ENCODE measurements at regions not wholly inside any gene's neighbourhood (a gene's known extent, or its start where the extent isn't known, plus 50 kb on each side); places are given as distances from the start of the nearest gene placed in this dataset.
"Not testable (repeated sequence)": the region's sequence is repeated elsewhere in the genome, so short reads cannot be mapped to it uniquely, and the experiment has no call there.

DNA sequence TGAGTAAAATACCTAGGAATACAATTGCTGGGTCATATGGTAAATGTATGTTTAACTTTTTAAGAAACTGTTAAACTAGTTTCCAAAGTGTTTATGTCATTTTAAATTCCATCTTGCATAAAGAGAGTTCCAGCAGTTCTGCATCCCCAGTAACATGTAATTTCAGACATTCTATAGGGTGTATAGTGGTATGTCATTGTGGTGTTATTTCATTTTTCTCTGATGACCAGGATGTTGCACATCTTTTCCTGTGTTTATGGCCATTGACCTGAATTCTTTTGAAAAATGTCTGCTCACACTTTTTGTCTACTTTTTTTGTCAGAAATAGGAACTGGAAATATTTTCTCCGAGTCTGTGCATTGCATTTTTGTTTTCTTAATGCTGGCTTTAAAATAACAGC, 128.9 kb downstream of the TMEM200A start:
- no peak for DNase-seq

DNA sequence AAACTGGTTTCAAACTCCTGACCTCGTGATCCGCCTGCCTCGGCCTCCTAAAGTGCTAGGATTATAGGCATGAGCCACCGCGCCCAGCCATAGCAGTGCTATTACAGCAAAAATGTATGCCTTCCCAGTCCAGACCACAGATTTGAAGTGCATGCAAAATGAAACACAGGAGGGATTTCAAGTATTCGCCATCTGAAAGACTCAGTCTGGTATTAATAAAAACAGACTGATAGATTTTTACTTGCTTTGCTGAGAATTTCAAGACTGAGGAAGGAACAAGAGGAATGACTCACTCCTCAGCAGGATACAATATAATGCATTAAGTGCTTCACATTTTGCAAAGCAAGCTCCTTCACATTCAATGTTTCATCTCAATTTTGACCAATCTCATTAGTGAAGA, 134.9 kb downstream of the TMEM200A start:
- DNase-seq, result no peak

DNA sequence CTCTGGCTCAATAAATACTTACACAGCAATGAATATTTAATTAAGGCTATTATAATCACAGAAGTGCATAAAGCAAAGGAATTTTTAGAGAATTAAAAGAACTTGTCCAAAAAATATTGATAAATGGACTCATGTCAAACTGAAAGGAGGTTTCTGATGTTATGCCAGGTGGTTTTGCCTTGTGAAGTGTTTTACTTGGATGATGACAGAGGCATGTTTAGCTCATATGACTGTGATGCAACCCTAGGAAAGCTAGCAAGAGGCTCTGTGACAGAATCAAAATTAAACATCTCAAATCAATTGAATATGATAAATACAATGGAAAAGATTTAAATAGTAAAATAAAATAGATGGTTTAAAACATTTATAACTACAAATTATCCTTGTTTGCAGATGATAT, 137.3 kb downstream of the TMEM200A start:
- DNase-seq, result no peak

DNA sequence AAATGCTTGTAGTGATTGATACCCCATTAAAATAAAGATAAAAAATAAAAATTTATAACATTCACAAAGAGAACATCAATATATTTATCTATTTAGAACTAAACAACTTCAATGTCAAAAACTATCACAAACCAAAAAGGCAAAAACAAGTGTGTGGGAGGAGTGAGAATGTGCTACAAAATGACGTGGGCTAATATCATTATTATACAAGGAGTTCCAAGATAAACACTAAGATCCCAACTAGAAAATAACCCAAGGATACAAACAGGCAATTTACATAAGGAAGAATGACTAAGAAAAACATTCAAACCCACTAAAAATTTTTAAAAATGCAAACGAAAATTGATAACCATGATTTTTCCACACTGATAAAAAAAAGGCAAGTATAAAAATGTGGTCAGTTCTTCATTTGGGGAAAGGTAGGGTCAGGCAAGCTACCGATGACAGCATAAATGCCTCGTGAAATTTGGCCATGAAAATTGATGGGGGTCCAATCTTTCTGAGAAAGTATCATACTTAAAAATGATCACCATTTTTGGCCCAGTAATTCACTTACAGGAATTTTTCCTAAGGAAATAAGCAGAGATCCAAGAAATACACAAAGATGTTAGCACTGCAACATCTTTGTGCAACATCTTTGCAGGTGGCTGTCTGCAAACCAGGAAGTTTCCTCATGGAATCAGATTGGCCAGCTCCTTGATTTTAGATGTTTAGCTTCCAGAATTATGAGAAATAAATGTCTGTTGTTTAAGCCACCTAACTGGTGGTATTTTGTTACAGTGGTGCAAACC, 140.2 kb downstream of the TMEM200A start:
- no peak for DNase-seq

DNA sequence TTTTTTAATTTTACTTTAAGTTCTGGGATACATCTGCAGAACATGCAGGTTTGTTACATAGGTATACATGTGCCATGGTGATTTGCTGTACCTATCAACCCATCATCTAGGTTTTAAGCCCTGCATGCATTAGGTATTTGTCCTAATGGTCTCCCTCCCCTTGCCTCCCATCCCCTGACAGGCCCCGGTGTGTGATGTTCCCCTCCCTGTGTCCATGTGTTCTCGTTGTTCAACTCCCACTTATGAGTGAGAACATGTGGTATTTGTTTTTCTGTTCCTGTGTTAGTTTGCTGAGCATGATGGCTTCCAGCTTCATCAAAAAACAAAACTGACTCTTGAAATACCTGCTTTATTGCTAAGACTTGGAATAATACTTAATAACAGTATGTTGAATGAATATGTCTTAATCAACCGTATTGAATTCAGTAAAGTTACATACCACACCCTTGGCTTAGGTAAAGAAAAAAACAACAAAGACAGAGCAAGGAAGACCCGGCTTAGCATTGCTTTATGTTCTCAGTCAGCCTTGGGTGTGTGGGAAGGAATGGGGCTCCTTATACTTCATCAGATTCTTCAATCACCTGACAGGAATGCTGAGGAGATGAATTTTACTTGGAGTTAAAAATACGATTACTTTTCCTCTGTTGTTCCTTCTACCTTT, 141.3 kb downstream of the TMEM200A start:
- DNase-seq, result not testable (repeated sequence)

DNA sequence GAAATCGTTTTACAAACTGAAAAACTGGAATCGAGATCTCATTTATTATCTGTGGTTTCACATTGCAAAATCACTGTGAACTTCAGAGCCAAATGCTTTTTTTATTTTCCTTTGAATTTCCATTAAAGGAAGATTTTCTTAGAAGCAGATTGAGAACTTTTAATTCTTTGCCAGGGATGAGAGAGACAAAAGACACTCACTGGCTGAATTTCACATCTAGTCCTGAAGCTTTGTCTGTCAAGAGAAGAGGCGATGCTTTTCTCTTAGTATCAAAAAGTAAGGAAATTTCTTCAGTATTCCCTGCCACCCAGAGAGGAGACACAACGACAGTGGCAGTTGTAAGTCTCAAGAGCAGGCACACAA, 141.8 kb downstream of the TMEM200A start:
- DNase-seq, result no peak

DNA sequence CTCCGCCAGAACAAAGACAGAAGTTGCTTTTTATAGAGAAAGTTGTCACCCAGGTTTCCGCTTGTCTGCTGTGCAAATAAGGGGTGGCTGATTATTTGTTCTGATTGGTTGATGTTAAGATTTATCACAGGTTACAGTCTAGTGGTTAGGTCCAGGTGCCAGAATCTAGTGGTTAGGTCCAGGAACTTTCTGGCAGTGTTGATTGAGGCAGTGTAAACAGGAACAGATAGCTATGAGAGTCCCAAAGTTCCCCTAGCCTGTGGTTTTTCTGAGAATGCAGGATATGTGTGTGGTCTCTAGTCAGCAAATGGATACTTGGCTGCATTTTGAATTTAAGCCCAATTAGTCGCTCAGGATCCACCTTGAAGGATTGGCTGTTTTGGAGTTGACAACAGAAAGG, 148.0 kb downstream of the TMEM200A start:
- peak; percentile 81 to 92 for DNase-seq

DNA sequence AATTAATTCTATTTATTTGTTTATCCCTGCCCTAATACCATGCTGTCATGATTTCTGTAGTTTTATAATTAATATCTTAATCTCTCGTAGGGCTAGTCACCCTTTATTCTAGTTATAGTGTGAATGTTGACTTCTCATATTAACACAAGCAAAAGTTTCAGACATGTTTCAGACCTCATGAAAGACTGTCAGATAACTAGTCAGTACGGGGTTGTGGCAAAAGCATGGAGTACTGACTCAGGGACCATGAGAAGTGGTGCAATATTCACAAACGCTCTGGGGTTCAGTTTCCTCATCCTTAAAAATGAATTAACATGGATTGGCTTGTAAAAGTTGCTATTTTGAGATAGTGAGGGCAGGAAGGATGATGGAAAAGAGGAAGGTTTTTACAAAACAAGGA, 148.9 kb downstream of the TMEM200A start:
- DNase-seq, result no peak

DNA sequence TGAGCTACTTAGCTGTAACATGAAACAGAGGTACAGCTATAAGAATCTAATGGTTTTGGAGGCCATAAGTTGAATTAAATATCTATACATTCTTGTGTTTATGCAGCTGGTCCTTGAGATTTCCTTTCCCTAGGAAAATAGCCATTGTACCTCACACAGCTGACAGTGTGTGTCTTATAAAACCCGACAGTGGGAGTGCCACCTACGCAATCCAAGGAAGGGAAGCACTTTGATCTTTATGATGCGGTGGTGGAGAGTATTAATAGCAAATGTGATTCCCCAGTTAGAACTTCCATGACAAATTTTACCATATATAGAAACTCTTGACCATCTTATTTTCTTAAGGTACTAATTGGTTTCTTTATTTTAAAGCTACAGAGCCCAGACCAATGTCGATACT, 149.5 kb downstream of the TMEM200A start:
- no peak for DNase-seq

DNA sequence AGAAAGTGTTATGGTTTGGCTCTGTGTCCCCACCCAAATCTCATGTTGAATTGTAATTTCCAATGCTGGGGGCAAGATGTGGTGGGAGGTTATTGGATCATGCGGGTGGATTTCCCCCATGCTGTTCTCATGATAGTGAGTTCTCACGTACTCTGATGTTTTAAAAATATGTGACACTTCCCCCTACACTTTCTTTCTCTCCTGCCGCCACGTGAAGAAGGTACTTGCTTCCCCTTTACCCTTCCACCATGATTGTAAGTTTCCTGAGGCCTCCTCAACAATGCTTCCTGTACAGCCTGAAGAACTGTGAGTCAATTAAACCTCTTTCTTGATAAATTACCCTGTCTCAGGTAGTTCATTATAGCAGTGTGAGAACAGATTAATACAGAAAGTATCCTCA, 150.8 kb downstream of the TMEM200A start:
- no peak for DNase-seq

DNA sequence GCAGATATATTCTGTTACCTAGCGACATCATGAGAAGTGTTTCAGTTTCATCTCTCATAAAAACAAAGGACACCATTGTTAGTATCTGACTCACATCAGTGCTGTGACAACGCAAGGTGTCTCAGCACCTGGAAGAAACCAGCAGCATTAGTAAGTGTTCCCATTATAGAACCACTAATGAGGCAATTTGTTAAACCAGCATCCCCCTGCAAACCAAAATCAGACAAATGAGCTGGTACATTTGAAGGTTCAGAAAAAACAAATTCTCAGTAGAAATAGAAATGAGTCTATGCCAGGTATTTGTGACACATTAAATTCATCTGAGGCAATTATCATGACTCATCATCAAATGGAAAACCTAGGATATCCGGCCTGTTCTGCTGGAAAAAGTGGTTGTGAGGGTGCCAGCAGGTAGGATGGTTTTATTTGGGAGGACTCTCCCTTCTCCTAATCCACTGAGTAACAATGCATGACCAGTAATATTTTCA, 151.7 kb downstream of the TMEM200A start:
- DNase-seq, result peak in 1 of 2 donors; percentile 34

DNA sequence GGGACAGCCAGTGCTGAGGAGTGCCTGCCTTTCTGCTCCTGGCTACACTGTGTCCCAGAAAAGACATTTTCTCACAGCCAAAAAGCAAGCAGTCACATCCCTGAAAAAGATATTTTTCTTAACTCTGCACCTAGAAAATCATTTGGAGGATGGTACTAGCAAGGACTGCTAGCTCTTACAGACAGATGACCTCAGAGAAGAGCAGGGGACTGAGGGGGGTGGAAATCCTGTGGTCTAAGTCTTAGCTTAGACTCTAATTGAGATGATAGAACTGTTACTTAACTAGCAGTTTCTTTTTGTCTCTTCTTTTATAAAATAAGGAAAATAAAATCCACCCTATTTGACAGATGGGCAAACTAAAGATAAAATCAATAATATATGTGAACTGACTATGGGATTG, 152.8 kb downstream of the TMEM200A start:
- no peak for DNase-seq

DNA sequence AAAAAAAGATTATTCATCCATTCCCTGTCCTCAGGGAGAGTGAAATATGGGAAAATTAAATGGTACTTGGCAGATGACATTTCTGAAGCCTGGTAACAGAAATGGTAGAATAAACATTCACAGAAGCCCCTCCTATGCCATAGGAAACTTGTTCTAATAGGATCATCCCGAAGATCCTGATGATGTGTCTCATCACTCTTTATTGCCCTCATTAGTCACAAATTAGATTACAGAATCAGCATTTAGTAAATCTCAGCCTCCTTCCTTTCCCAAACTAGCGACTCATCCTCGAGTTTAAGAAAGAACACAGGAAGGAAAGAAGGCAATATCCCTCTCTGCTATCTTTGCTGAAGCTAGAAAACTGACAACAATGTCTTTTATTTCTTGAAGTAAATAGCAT, 154.4 kb downstream of the TMEM200A start:
- DNase-seq, result no peak

DNA sequence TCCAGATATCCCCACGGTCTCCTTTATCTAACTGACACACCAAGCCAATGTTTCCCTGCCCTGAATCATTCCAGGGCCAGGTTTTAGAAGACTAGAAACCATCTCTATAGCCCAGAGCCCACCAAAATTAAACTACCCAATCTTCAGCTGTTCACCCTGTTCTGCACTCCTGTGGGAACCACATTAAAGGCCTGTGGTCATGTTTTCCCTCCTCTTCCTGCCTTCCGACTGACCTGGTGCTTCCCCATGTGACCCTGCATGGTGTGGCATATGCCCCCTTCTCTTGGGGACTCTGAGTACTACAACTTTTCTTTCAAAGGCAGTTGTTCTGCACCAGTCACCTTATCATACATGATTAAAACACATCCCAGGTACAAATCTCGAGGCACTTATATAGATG, 155.0 kb downstream of the TMEM200A start:
- DNase-seq, result no peak

DNA sequence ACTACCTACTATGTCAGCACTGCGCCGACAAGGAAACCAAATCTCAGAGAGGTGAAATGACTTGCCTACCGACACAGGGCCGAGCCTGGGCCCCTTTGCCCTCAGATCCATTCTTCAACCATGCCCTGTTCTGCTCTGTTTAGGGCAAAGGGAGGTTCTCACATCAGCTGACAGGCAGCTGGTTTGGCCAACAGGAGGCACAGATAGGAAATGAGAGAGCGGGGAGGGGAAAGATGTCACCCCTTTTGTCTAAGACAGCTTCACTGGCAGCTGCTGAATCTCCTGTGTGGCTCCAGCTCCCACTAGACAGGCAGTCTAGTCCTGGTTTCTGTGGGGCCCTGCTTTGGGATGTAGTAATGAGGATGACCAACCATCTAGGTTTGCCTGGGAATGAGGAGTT, 158.7 kb downstream of the TMEM200A start:
- DNase-seq, result no peak

DNA sequence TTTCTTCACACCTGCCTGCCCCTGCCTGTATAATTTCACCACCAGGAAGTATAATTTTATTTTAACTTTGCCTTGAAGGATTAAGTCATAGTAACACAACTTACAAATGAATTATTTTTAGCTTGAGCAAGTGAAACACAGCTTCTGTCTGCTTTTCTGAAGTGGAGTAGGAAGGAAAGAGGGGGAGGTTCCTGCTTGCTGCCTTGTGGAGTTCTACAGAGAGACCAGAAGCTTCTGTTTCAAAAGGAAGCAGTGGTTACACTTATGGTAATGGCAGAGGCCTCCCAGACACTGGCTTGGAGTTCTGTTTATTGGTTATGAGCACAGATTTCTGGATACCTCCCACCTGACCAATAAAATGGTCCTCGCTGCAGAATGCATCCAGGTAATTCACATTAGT, 159.6 kb downstream of the TMEM200A start:
- peak in 1 of 2 donors; percentile 27 for DNase-seq

DNA sequence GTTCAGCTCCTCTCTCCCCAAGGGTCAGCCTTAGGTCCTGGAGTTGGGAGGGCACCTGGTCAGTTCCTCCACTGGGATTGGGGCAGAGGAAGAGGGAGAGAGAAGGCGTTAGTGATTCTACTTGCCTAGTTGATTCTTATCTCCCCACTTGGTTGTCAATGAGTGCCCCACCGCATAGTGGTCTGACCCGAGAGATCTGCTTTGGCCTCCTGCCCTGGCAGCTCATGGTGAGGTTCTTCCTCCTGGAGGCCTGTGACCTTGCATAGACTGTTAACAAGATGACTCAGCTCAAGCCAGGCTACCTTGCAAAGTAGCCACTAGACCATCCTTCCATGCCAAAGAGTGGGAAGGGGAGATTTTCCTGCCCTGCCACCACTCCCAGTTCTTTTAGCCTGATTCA, 160.6 kb downstream of the TMEM200A start:
- no peak for DNase-seq

DNA sequence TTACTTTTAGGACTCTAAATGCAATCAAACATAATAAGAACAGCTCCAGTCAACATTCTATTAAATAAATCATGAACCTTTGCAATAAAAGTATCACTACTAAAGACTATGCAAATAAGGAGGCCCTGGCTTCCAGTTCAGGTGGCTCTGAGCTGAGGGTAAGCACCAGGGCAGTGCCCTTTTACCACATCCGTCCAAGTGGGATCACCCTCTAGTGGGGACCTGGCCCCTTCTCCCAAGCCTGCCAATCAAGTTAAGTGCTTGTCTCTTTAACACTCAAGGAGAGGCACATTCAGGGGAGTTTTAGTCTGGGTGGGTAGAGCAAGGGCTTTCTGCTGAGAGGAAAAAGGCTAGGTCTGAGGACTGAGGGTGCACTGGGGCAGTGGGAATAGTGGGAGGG, 161.4 kb downstream of the TMEM200A start:
- DNase-seq, result no peak

DNA sequence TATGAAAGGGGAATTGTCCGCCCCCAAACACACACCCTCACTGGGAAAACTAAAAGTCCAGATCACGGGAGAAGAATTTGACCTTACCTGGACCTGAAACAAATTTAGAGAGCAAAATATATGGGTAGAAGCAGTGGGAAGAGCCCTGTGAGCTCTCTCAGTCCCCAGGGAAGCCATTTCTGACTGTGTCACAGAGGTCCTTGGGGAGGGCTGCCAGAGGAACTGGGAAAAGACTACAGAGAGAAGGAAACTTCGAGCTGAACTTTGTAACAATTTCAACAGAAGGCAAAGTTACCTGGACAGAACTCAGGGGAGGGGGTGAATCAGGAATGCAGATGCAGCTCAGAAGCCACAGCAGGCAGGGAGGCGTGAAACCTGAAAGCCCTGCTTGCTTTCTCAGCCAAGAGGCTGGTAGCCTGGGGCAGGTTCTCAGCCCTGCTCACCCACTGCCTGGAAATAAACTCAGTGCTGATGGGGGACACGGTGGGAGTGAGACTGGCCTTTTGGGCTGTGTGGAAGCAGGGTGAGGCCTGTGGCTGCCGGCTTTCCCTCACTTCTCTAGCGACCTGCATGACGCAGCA, 163.8 kb downstream of the TMEM200A start:
- DNase-seq, result no peak

DNA sequence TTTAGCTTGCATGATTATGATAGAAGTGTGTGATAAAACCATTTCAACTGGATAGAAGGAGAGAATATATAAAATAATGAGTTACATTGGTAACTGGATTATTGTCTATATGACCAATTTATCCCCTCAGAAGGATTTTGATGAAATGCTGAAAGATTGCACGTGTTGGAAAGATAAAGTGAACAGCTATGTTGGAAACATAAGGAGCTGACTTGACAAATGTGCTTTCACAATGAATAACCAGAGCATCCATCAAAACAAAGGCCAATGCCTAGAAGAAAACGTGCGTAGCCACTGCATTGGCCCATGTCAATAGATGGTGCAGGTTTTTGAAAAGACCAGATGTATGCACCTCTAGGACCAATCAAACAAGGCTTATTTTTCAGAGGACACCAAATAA, 168.8 kb downstream of the TMEM200A start:
- DNase-seq, result no peak

DNA sequence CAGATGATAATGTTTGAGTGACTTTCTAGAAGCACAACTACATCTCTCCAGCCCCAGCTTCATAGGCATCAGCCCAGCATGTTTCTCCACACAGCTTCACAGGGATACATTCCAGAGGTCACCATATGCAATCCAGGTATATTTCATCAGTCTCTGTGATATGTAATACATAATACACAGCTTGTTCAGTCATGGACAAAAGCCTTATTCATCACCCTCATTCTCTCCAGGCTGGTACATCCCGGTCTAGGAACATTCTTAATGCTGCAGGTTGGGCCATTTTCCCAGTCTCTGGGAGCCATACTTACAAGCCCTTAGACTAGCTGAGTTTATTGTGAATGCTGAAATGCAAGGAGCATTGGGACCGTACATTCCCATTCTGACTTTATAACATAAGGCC, 169.4 kb downstream of the TMEM200A start:
- no peak for DNase-seq

DNA sequence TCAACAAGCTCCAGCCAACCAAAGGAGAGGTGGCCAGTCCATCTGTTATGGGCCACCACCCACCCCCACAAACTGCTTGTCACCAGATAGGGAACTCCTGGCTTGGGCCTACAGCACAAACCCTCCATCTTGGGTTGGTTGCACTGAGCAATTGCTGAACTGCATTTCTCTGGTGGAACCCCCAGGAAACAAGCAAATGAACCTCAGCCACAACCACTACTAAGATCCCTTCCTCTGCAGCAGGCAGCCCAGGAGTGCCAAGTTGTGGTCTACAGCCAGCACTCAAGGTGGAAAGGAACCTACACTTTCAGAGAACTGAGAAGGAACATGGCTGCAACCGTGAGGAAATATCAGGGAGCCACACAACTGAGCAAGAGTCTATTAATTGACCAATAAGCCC, 171.6 kb downstream of the TMEM200A start:
- no peak for DNase-seq

DNA sequence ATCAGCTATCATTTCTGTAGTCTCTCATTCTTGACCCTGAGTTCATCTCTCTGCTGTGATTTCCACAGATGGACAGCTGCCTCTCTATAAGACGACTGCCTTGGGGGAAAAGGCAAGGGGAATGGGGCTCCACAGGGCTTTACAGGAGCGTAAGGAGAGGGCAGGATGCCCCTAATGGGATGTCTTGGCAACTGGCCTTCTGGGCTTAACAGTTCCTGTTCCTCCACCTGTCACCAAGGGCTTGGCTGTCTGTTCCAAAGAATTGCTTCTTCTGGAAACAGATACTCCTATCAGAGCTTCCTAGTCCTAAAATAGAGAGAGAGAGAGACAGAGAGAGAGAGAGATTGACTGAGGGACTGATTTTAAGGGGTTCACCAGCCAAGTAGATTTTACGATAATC, 181.9 kb downstream of the TMEM200A start:
- no peak for DNase-seq

DNA sequence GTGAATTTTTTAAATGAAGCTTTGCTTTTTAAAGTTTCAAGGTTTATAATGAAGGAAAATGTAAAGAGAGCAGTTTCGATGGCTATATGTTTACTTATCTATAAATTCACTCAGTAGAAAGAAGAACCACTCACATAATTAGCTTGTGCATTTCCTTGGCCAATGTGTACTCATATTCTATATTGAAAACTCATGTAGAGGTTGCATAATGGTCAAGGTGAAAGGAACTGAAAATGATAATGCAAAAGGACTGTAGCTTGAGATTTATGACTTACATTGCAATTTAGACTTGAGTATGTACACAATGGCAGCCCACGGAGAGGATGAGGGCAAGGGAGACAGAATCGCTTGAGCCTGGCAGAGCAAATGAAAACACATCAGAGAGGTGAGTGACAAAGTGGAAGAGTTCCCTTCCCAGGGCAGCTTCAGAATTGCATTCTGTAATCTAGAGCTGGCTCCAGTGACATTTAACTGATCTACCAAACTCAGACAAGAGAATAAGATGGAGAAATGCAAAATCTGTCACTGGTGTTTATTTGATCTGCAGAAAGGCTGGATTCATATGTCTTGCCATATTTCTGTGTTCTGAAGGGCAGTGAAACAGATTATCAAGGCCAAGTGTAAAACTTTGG, 191.8 kb downstream of the TMEM200A start:
- no peak for DNase-seq

Data from CD4-positive, alpha-beta T cell treated with Interleukin-4 for 1 hour (primary cell).